ENCODE measurements at regions not wholly inside any gene's neighbourhood (a gene's known extent, or its start where the extent isn't known, plus 50 kb on each side); places are given as distances from the start of the nearest gene placed in this dataset.

DNA sequence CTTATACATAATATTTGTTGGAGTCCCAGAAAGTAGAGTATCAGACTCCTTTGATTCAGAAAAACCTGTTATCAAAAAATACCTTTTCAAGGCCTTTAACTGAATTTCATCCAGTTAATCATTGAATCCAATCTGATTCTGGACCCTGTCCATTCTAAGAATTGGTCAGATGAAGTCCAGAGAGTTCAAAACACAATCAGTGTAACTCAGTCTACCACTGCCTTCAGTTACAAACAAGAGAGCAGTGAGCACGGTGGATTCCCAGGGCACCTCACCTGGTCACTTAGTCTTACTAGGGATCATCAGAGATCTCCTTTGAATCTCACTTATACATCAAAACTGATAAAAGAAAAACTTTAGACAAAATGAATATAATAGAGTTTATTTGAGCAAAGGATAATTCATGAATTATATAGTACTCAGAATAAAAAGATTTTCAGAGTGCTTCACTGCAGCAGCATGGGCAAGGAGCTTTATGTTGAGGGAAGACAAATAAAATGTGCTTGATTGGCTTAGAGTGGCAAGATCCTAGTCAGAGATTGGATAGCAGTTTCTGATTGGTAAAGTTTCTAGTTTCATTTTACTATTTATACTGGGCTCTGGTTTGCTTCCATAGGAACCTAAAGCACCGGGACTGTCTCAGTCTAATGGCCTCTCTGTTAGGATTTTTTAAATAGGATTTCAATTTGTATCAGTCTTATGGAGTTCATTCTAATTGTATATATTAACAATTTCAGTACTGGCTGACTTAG, 474.9 kb upstream of the GOLIM4 start (continued):
- TF ChIP-seq, protein P1, sequence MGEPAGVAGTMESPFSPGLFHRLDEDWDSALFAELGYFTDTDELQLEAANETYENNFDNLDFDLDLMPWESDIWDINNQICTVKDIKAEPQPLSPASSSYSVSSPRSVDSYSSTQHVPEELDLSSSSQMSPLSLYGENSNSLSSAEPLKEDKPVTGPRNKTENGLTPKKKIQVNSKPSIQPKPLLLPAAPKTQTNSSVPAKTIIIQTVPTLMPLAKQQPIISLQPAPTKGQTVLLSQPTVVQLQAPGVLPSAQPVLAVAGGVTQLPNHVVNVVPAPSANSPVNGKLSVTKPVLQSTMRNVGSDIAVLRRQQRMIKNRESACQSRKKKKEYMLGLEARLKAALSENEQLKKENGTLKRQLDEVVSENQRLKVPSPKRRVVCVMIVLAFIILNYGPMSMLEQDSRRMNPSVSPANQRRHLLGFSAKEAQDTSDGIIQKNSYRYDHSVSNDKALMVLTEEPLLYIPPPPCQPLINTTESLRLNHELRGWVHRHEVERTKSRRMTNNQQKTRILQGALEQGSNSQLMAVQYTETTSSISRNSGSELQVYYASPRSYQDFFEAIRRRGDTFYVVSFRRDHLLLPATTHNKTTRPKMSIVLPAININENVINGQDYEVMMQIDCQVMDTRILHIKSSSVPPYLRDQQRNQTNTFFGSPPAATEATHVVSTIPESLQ (CRISPR knock-in tag; IDR thresholded peaks at IDR 0.05): no peak

DNA sequence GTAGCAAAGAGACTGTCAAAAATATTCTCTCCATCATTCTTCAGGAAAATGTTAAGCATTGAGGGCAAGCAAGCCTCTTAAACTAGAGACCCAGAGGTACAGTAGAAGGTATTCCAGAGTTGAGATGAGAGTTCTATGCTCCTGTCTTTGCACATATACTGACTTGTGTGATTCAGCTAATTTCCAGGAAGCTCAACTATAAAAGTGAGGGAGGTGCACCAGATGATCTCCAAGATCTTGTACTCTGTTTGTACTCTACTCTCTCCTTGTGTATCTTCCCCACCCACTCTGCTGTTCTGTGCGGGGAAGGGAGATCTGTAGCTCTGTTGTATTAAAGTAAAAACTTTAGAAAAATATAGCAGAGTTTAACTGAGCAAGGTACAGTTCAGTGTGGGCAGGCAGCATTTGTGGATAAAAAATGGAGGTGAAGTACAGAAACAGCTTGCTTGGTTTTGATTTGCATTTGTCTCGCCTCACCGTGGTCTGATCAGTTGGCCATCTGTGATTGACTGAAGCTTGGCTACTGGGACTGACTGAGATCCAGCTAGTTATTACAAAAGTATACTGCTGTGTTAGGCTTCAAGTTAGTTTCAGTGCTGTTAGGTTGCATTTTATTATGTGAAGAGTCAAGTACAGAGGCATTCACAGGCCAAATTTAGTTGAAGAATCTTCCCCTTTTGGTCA, 463.1 kb upstream of the GOLIM4 start:
- Mint-ChIP-seq H3K9me3 (no peaks in the 10 kb centered on the region), H3K27me3 (ENCODE audit: low read depth) (no peaks in the 10 kb centered on the region), H3K4me1 (peaks cover 3% of the 10 kb centered on the region), H3K27ac (peak overlapping the region; percentile 48), H3K36me3 (no peaks in the 10 kb centered on the region), H3K4me3 (no peak overlapping the region)
- CTCF ChIA-PET: interaction anchor here (0.9 kb wide), 1 partner anchor 14 kb away, joined by 3 read pairs; no protein-coding TSS in a partner anchor
- no peak for TF ChIP-seq SOX15 (CRISPR knock-in tag; IDR thresholded peaks at IDR 0.05)
- no peak for TF ChIP-seq SMAD3 (CRISPR knock-in tag; IDR thresholded peaks at IDR 0.05; ENCODE audit: borderline replicate concordance)
- TF ChIP-seq, protein P2, sequence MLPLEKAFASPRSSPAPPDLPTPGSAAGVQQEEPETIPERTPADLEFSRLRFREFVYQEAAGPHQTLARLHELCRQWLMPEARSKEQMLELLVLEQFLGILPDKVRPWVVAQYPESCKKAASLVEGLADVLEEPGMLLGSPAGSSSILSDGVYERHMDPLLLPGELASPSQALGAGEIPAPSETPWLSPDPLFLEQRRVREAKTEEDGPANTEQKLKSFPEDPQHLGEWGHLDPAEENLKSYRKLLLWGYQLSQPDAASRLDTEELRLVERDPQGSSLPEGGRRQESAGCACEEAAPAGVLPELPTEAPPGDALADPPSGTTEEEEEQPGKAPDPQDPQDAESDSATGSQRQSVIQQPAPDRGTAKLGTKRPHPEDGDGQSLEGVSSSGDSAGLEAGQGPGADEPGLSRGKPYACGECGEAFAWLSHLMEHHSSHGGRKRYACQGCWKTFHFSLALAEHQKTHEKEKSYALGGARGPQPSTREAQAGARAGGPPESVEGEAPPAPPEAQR (CRISPR knock-in tag; IDR thresholded peaks at IDR 0.05): no peak
- TF ChIP-seq TCF7 (CRISPR knock-in tag; IDR thresholded peaks at IDR 0.05; ENCODE audit: low read depth): no peak
- TF ChIP-seq ATF1 (CRISPR knock-in tag; IDR thresholded peaks at IDR 0.05): no peak
- TF ChIP-seq, protein P3, sequence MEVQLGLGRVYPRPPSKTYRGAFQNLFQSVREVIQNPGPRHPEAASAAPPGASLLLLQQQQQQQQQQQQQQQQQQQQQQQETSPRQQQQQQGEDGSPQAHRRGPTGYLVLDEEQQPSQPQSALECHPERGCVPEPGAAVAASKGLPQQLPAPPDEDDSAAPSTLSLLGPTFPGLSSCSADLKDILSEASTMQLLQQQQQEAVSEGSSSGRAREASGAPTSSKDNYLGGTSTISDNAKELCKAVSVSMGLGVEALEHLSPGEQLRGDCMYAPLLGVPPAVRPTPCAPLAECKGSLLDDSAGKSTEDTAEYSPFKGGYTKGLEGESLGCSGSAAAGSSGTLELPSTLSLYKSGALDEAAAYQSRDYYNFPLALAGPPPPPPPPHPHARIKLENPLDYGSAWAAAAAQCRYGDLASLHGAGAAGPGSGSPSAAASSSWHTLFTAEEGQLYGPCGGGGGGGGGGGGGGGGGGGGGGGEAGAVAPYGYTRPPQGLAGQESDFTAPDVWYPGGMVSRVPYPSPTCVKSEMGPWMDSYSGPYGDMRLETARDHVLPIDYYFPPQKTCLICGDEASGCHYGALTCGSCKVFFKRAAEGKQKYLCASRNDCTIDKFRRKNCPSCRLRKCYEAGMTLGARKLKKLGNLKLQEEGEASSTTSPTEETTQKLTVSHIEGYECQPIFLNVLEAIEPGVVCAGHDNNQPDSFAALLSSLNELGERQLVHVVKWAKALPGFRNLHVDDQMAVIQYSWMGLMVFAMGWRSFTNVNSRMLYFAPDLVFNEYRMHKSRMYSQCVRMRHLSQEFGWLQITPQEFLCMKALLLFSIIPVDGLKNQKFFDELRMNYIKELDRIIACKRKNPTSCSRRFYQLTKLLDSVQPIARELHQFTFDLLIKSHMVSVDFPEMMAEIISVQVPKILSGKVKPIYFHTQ (CRISPR knock-in tag; IDR thresholded peaks at IDR 0.05): no peak
- no peak for TF ChIP-seq CREM (CRISPR knock-in tag; IDR thresholded peaks at IDR 0.05)
- no peak for TF ChIP-seq EMX1 (CRISPR knock-in tag; IDR thresholded peaks at IDR 0.05)
- no peak for TF ChIP-seq CBFB (CRISPR knock-in tag; IDR thresholded peaks at IDR 0.05; ENCODE audit: low read depth)
- TF ChIP-seq, protein P4, sequence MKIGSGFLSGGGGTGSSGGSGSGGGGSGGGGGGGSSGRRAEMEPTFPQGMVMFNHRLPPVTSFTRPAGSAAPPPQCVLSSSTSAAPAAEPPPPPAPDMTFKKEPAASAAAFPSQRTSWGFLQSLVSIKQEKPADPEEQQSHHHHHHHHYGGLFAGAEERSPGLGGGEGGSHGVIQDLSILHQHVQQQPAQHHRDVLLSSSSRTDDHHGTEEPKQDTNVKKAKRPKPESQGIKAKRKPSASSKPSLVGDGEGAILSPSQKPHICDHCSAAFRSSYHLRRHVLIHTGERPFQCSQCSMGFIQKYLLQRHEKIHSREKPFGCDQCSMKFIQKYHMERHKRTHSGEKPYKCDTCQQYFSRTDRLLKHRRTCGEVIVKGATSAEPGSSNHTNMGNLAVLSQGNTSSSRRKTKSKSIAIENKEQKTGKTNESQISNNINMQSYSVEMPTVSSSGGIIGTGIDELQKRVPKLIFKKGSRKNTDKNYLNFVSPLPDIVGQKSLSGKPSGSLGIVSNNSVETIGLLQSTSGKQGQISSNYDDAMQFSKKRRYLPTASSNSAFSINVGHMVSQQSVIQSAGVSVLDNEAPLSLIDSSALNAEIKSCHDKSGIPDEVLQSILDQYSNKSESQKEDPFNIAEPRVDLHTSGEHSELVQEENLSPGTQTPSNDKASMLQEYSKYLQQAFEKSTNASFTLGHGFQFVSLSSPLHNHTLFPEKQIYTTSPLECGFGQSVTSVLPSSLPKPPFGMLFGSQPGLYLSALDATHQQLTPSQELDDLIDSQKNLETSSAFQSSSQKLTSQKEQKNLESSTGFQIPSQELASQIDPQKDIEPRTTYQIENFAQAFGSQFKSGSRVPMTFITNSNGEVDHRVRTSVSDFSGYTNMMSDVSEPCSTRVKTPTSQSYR (CRISPR knock-in tag; IDR thresholded peaks at IDR 0.05): no peak
- TF ChIP-seq NFE2L1 (CRISPR knock-in tag; IDR thresholded peaks at IDR 0.05): no peak
- TF ChIP-seq, protein P5, sequence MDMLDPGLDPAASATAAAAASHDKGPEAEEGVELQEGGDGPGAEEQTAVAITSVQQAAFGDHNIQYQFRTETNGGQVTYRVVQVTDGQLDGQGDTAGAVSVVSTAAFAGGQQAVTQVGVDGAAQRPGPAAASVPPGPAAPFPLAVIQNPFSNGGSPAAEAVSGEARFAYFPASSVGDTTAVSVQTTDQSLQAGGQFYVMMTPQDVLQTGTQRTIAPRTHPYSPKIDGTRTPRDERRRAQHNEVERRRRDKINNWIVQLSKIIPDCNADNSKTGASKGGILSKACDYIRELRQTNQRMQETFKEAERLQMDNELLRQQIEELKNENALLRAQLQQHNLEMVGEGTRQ (CRISPR knock-in tag; IDR thresholded peaks at IDR 0.05): no peak
- no peak for TF ChIP-seq ZBTB21 (CRISPR knock-in tag; IDR thresholded peaks at IDR 0.05; ENCODE audit: borderline replicate concordance)
- no peak for TF ChIP-seq GABPB1 (CRISPR knock-in tag; IDR thresholded peaks at IDR 0.05)
- TF ChIP-seq, protein P6, sequence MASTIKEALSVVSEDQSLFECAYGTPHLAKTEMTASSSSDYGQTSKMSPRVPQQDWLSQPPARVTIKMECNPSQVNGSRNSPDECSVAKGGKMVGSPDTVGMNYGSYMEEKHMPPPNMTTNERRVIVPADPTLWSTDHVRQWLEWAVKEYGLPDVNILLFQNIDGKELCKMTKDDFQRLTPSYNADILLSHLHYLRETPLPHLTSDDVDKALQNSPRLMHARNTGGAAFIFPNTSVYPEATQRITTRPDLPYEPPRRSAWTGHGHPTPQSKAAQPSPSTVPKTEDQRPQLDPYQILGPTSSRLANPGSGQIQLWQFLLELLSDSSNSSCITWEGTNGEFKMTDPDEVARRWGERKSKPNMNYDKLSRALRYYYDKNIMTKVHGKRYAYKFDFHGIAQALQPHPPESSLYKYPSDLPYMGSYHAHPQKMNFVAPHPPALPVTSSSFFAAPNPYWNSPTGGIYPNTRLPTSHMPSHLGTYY (CRISPR knock-in tag; IDR thresholded peaks at IDR 0.05): no peak
- TF ChIP-seq, protein P7, sequence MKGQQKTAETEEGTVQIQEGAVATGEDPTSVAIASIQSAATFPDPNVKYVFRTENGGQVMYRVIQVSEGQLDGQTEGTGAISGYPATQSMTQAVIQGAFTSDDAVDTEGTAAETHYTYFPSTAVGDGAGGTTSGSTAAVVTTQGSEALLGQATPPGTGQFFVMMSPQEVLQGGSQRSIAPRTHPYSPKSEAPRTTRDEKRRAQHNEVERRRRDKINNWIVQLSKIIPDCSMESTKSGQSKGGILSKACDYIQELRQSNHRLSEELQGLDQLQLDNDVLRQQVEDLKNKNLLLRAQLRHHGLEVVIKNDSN (CRISPR knock-in tag; IDR thresholded peaks at IDR 0.05): no peak
- no peak for TF ChIP-seq ZNF138 (CRISPR knock-in tag; conservative IDR thresholded peaks at IDR 0.05)
- no peak for TF ChIP-seq NFATC4 (CRISPR knock-in tag; IDR thresholded peaks at IDR 0.05)
- ATAC-seq (no peak), DNase-seq (ENCODE audit: low spot score) (no peak)
- POLR2A ChIA-PET: no interaction called here
